HepG2 (cell line): ENCODE measurements at regions not wholly inside any gene's neighbourhood (a gene's known extent, or its start where the extent isn't known, plus 50 kb on each side); places are given as distances from the start of the nearest gene placed in this dataset.

Experiments used
- ATAC-seq: fragments of 200-7000 bp; cut with Tn5 transposase; 3 replicates; pipeline ENCODE4 v1.9.1; 2020; ENCODE audit warnings: mild to moderate bottlenecking, moderate library complexity
- BruUV-seq: library from RNA; stranded (reverse); fragments of 400-500 nt; replicated peaks from 2 replicates; lab custom pipeline; 2021; lab: Mats Ljungman, UMichigan
- CTCF ChIA-PET: fragments of 300-600 bp; formaldehyde crosslinking; extraction: SDS; loops from one replicate; lab custom pipeline; 2021; ENCODE audit warnings: low total read pairs, inconsistent platforms, low intra/inter-chr PET ratio; lab: Yijun Ruan, JAX
- POLR2A ChIA-PET: fragments of 350-600 bp; sonication (Branson Sonifier 250); formaldehyde crosslinking; loops from one replicate; lab custom pipeline; 2020; ENCODE audit warnings: antibody characterized with exemption, inconsistent platforms; lab: Yijun Ruan, JAX
- DNase-seq: peaks from one replicate; pipeline ENCODE4 v3.0.0-alpha.2; 2015; ENCODE audit warnings: low spot score
- FAIRE-seq: peaks from 3 replicates; lab custom pipeline; 2011; peaks lifted over from hg19 to GRCh38; lab: Jason Lieb, UNC
- H2AFZ ChIP-seq: one replicate; pipeline ENCODE4 v1.6.1; 2011; ENCODE audit warnings: low read length, inconsistent platforms
- H3K27ac ChIP-seq: fragments of 300-600 bp; 3 replicates; pipeline ENCODE4 v1.8.0; 2011; ENCODE audit warnings: mixed run types, mild to moderate bottlenecking, mixed read lengths, low read length, inconsistent platforms; ENCODE audit not compliant: insufficient read depth; ENCODE audit errors: extremely low read length
- H3K27me3 ChIP-seq, 2 experiments: fragments of 200-600 bp in 1 of 2; 2 replicates in 1 of 2; 3 replicates in 1 of 2; pipeline versions ENCODE4 v1.6.0 to v1.8.0; 2011; ENCODE audit warnings: low read length in 2 of 2, mild to moderate bottlenecking in 2 of 2, moderate library complexity in 2 of 2, inconsistent platforms in 1 of 2; ENCODE audit not compliant: insufficient read depth in 2 of 2, control insufficient read depth in 1 of 2
- H3K36me3 ChIP-seq, 2 experiments: fragments of 200-600 bp in 1 of 2; replicated peaks in 1 of 2; 2 replicates in 1 of 2; 3 replicates in 1 of 2; pipeline versions ENCODE4 v1.5.1 to v1.8.0; 2011; ENCODE audit warnings: low read length in 2 of 2, inconsistent platforms in 1 of 2; ENCODE audit not compliant: insufficient read depth in 2 of 2, control insufficient read depth in 1 of 2
- H3K4me1 ChIP-seq: 2 replicates; pipeline ENCODE4 v1.5.1; 2012; ENCODE audit warnings: low read length, inconsistent platforms; ENCODE audit not compliant: insufficient read depth
- H3K4me2 ChIP-seq: 2 replicates; pipeline ENCODE4 v1.6.0; 2011; ENCODE audit warnings: low read depth, low read length, inconsistent platforms
- H3K4me3 ChIP-seq, 3 experiments: fragments of 200-600 bp in 1 of 3; sonication (generic), shearing (Covaris generic) in 1 of 3; replicated peaks in 1 of 3; 2 replicates each; pipeline ENCODE4 v1.5.1; 2011 to 2016; ENCODE audit warnings: low read length in 3 of 3, inconsistent platforms in 2 of 3, low read depth in 2 of 3, mild to moderate bottlenecking in 2 of 3, control low read depth in 1 of 3, mixed read lengths in 1 of 3; ENCODE audit not compliant: insufficient read depth in 1 of 3
- H3K79me2 ChIP-seq: one replicate; pipeline ENCODE4 v1.6.1; 2011; ENCODE audit warnings: low read length, inconsistent platforms; ENCODE audit not compliant: insufficient read depth
- H3K9ac ChIP-seq: 2 replicates; pipeline ENCODE4 v1.6.0; 2011; ENCODE audit warnings: mild to moderate bottlenecking, low read depth, low read length, inconsistent platforms; ENCODE audit not compliant: insufficient read depth
- H3K9me3 ChIP-seq: 2 replicates; pipeline ENCODE4 v1.5.1; 2012; ENCODE audit warnings: mild to moderate bottlenecking, low read length
- H4K20me1 ChIP-seq: 2 replicates; pipeline ENCODE4 v1.6.0; 2011; ENCODE audit warnings: inconsistent platforms, mild to moderate bottlenecking, low read length, moderate library complexity; ENCODE audit not compliant: insufficient read depth
- BCL3 ChIP-seq: sonication (generic); formaldehyde crosslinking; IDR thresholded peaks from 2 replicates; pipeline ENCODE4 v1.5.1; 2020; ENCODE audit warnings: mild to moderate bottlenecking, missing genetic modification reagents, moderate library complexity
- CAMTA2 ChIP-seq: sonication (generic); formaldehyde crosslinking; IDR thresholded peaks from 2 replicates; pipeline ENCODE4 v1.4.0; 2020; ENCODE audit warnings: mild to moderate bottlenecking, missing genetic modification reagents, borderline replicate concordance
- CSRNP2 ChIP-seq: sonication (generic); formaldehyde crosslinking; conservative IDR thresholded peaks from 2 replicates; pipeline ENCODE4 v1.8.0; 2022; ENCODE audit warnings: low read depth, missing genetic modification reagents
- DNMT1 ChIP-seq: sonication (generic); formaldehyde crosslinking; IDR thresholded peaks from 2 replicates; pipeline ENCODE4 v1.5.1; 2020; ENCODE audit warnings: mild to moderate bottlenecking, missing genetic modification reagents
- HNRNPK ChIP-seq: fragments of 200-400 bp; formaldehyde crosslinking; IDR thresholded peaks from 2 replicates; pipeline ENCODE4 v1.6.1; 2018; ENCODE audit warnings: low read length, low read depth, moderate library complexity, mild to moderate bottlenecking; ENCODE audit not compliant: poor library complexity, severe bottlenecking
- MAF1 ChIP-seq: sonication (generic); formaldehyde crosslinking; IDR thresholded peaks from 2 replicates; pipeline ENCODE4 v1.5.0; 2020; ENCODE audit warnings: missing genetic modification reagents, borderline replicate concordance
- MAX ChIP-seq: IDR thresholded peaks from 2 replicates; pipeline ENCODE4 v1.6.1; 2012; ENCODE audit warnings: inconsistent platforms
- MYPOP ChIP-seq: sonication (generic); formaldehyde crosslinking; IDR thresholded peaks from 2 replicates; pipeline ENCODE4 v1.8.1; 2023; ENCODE audit warnings: mild to moderate bottlenecking, moderate library complexity, missing genetic modification reagents
- POLR2A ChIP-seq, 2 experiments: IDR thresholded peaks; 2 replicates each; pipeline ENCODE4 v1.6.1; 2011; ENCODE audit warnings: low read depth in 2 of 2, low read length in 2 of 2, mild to moderate bottlenecking in 1 of 2, moderate library complexity in 1 of 2; ENCODE audit not compliant: insufficient read depth in 1 of 2
- ZBTB7A ChIP-seq: sonication (generic); formaldehyde crosslinking; IDR thresholded peaks from 2 replicates; pipeline ENCODE4 v1.8.0; 2022; ENCODE audit warnings: mild to moderate bottlenecking, missing genetic modification reagents
- ZNF12 ChIP-seq: sonication (generic); formaldehyde crosslinking; IDR thresholded peaks from 2 replicates; pipeline ENCODE4 v1.5.0; 2020; ENCODE audit warnings: missing genetic modification reagents
- ZNF430 ChIP-seq: sonication (generic); formaldehyde crosslinking; IDR thresholded peaks from 2 replicates; pipeline ENCODE4 v1.9.0; 2021; ENCODE audit warnings: mild to moderate bottlenecking, missing genetic modification reagents
- ZNF546 ChIP-seq: sonication (generic); formaldehyde crosslinking; conservative IDR thresholded peaks from 2 replicates; pipeline ENCODE4 v1.8.1; 2023; ENCODE audit warnings: mild to moderate bottlenecking, missing genetic modification reagents
- ZNF800 ChIP-seq: sonication (generic); formaldehyde crosslinking; IDR thresholded peaks from 2 replicates; pipeline ENCODE4 v1.4.0; 2020; ENCODE audit warnings: missing genetic modification reagents
- WGBS: methylation state at CpG from one replicate; pipeline ENCODE4 v1.1.6; 2017; ENCODE audit warnings: low lambda C conversion rate; 5-methylcytosine and 5-hydroxymethylcytosine counted together
- in situ Hi-C: cut with HindIII; loops from 2 replicates; pipeline ENCODE4 v1.10.0; 2017; ENCODE audit warnings: low pct_unique_long_range_greater_than_20kb; ENCODE audit not compliant: extremely low pct_ligation_motif_present
- intact Hi-C: fragments of 100-400 bp; cut with micrococcal nuclease; formaldehyde crosslinking; loops from one replicate; pipeline ENCODE4 v1.10.0; 2022; ENCODE audit not compliant: unreplicated experiment

GRCh38 chr1:102435483-102435882, 438.8 kb upstream of the OLFM3 start:
- no TSS peak for BruUV-seq
- Histone ChIP-seq H4K20me1 (no peaks in the 10 kb centered on the region), H3K27me3 (no peaks in the 10 kb centered on the region), H3K36me3 (no peaks in the 10 kb centered on the region), H3K4me1 (no peaks in the 10 kb centered on the region), H3K27ac (no peak overlapping the region), H3K4me2 (no peak overlapping the region), H3K79me2 (no peaks in the 10 kb centered on the region), H3K9me3 (peaks cover 7% of the 10 kb centered on the region; the same call in 1 of the 2 replicates), H3K9ac (no peak overlapping the region), H3K4me3 (no peak overlapping the region), H2AFZ (no peak overlapping the region)
- CTCF ChIA-PET, result no interaction called here
- intact Hi-C loops (loop anchor here (2.0 kb wide), 2 partner anchors 783 to 915 kb away; no protein-coding TSS in a partner anchor), in situ Hi-C loops (loop anchor here (25.0 kb wide), 1 partner anchor 923 kb away; no protein-coding TSS in a partner anchor)
- DNase-seq (no peak), ATAC-seq (no peak), FAIRE-seq (no peak)
- WGBS, result 0% methylated on average over 2 of the region's 2 CpGs
- TF ChIP-seq ZBTB7A (no peak), ZNF546 (CRISPR knock-in tag) (no peak), MYPOP (CRISPR knock-in tag) (no peak), ZNF430 (CRISPR knock-in tag) (no peak), CAMTA2 (CRISPR knock-in tag) (no peak), ZNF800 (CRISPR knock-in tag) (no peak), POLR2A (IDR thresholded peaks at IDR 0.05; ENCODE audit: insufficient read depth in 1 of 2, low read depth in 2 of 2, low read length in 2 of 2) (no peak), HNRNPK (no peak), DNMT1 (CRISPR knock-in tag) (no peak), MAX (no peak), ZNF12 (CRISPR knock-in tag) (no peak), CSRNP2 (CRISPR knock-in tag) (no peak), MAF1 (no peak), BCL3 (no peak)
- POLR2A ChIA-PET, result no interaction called here
